GM19468 (cell line): ENCODE measurements at regions not wholly inside any gene's neighbourhood (a gene's known extent, or its start where the extent isn't known, plus 50 kb on each side); places are given as distances from the start of the nearest gene placed in this dataset.
"Not testable (repeated sequence)": the region's sequence is repeated elsewhere in the genome, so short reads cannot be mapped to it uniquely, and the experiment has no call there.

ENCODE experiments used
- ATAC-seq: cut with Tn5 transposase; IDR thresholded peaks from one replicate; pipeline ENCODE4 v1.9.1; 2021; ENCODE audit warnings: mild to moderate bottlenecking, moderate library complexity, moderate number of reproducible peaks; ENCODE audit not compliant: unreplicated experiment; ENCODE audit errors: extremely low read depth

- no peak for ATAC-seq
These were observed 1193.5 kb upstream of the FLRT2 start for GRCh38 chr14:84336433-84336832.

- ATAC-seq, result no peak
These were observed 1189.0 kb upstream of the FLRT2 start for GRCh38 chr14:84340938-84341337.

DNA sequence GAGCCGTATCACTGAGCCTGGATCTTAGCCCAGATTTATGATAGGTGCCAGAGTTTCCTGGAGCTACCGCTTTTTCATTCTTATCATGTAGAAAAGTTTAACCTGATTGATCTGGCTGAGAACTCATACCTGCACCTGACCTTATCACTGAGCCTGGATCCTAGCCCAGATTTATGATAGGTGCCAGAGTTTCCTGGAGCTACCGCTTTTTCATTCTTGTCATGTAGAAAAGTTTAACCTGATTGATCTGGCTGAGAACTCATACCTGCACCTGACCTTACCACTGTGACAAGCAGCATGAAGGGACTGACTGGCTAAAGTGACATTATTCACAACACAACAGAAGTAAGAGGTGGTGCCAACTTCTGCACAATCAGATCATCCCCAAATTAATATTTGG, 1188.1 kb upstream of the FLRT2 start:
- ATAC-seq, result not testable (repeated sequence)

DNA sequence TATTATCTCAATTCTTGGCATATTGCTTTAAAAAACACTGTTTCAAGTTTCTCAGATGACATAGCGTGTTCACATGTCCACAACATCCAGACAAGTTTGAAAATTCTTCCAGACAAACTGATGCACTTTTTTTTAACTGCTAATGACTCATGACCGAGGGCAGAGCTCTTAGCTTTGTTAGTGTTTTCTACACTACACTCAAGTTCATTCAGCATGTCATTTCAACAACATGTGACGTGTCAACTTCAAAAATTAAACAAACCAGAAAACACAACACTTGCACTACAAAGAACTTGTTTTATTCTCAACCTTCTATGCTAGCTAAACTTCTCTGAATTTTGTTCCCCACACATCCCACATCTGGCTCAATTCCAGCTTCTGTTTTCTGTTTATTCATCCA, 1186.3 kb upstream of the FLRT2 start:
- ATAC-seq, result no peak

GRCh38 chr14:84351646-84352045, 1178.3 kb upstream of the FLRT2 start:
- ATAC-seq, result no peak

DNA sequence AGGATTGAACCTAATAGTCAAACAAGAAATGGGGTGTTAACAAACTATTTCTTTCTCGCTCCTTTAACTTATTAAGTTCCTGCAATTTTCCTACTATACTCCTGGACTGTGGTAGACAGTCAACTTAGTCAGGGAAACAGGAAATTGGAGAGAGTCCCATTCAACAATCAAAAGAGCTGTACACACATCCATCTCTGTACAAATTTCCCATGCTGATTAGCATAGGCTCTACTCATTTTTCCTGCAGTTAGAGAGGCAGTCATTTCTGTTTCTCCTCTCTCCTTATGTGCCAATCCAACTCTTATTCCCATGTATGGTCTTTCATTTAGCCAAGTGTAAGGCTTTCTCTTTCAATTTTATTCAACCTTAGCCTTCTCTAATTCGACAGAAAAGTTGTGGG, 1168.5 kb upstream of the FLRT2 start:
- no peak for ATAC-seq

DNA sequence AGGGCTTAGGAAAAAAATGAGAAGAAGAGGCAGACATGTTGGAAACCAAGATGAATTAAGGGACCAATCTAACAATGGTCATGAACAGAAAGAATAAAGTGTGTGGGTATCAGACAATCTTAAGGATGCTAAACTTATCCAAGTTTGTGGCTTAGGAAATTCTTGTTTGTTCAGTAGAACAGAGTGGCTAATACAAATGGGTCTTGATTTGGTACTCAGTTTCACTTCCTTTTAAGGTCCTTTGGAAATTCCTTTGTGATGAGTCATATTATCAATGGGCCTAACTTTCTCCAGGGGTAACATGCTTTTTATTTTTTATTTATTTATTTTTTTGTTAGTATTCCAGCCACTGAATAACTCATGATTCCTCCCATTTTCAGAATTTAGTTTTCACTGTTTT, 1154.7 kb upstream of the FLRT2 start:
- no peak for ATAC-seq

GRCh38 chr14:84390010-84390409, 1139.9 kb upstream of the FLRT2 start:
- ATAC-seq, result no peak

GRCh38 chr14:84397631-84398030, 1132.3 kb upstream of the FLRT2 start:
- no peak for ATAC-seq

DNA sequence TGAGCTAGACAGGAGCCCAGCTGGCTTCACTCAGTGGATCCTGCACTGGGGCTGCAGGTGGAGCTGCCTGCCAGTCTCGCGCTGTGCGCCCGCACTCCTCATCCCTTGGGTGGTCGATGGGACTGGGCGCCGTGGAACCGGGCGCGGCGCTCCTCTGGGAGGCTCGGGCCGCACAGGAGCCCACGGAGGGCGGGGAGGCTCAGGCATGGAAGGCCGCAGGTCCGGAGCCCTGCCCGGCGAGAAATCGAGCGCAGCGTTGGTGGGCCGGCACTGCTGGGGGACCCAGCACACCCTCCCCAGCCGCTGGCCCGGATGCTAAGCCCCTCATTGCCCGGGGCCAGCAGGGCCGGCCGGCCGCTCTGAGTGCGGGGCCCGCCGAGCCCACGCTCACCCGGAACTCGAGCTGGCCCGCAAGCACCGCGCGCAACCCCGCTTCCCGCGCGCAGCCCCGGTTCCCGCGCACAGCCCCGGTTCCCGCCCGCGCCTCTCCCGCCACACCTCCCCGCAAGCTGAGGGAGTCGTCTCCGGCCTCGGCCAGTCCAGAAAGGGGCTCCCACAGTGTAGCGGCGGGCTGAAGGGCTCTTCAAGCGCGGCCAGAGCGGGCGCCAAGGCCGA, 1130.5 kb upstream of the FLRT2 start:
- ATAC-seq, result no peak

DNA sequence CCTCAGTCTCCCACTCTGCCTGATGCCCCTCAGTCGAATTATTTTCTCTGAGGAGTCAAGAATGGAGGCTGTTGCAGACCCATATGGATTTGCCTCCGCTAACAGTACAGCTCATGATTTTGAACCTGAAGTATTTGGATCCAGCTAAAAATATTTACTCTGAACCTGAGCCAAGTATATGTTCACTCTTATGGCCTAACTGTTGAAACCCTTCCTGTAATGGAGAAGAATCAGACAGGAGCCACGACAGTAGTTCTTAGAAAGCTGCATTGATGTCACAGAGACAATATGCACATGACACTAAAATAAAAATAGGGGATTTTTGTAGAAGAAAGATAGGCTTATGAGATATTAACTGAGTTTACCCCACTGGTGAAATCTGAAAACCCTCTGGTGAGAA, 1128.3 kb upstream of the FLRT2 start:
- ATAC-seq, result no peak

- no peak for ATAC-seq
These were observed 1126.4 kb upstream of the FLRT2 start for GRCh38 chr14:84403585-84403984.

GRCh38 chr14:84404246-84404645, 1125.7 kb upstream of the FLRT2 start:
- ATAC-seq, result no peak

DNA sequence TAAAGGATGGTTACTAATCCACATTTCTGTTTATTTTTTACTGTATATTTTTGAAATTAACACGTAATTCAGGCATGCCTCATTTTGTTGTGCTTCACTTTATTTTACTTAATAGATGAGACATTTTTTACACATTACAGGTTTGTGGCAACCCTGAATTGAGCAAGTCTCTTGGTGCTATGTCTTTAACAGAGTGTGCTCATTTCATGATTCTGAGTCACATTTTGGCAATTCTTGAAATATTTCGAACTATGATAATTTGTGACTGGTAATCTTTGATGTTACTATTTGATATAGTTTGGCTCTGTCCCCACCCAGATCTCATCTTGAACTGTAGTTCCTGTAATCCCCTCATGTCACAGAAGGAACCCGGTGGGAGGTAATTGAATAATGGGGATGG, 1120.5 kb upstream of the FLRT2 start:
- no peak for ATAC-seq

DNA sequence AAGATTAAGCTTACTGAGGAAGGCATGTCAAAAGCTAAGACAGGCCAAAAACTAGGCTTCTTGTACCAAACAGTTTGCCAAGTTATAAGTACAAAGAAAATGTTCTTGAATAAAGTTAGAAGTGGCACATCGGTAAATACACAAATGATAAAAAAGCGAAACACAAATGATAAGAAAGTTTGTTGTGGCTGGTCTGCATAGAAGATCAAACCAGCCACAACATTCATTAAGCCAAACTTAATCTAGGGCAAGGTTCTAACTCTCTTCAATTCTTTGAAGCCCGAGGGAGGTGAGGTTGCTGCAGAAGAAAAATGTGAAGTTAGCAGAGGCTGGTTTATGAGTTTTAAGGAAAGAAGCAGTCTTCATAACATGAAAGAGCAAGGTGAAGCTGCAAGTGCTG, 1119.6 kb upstream of the FLRT2 start:
- ATAC-seq, result no peak

DNA sequence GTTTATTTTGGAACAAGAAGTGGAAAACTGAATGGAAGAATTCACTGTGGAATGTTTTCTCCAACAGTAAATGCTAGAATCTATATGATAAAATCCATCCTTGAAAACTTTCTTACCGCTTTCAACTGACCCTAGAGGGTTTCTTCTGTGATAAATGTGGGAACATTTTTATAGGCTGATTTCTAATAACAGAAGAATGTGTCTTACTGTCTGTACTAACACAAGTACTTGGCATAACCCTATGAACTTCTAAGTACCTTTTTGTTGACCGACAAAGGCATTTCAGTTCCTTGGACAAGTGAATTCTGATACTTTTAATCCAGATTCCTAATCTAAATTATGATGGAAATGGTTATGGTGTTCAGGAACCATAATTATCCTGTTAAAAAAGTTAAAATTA, 1109.7 kb upstream of the FLRT2 start:
- ATAC-seq, result no peak

DNA sequence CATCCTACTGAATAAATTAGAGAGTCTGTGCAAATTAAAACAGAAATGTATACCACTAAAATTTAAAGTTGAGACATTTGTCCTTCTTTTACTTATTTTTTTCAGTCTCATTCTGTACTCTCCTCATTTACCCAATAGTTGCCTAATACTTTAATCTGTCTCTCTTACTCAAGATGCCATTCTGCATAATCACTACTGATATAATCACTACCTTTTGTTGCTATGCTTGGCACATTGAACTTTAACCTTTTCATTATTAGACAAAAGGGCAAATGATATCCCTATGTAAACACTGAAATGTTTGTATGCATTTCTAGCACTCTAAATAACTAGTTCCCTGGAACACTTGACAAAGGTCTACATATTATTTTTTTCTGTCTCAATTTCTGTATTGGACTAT, 1108.3 kb upstream of the FLRT2 start:
- ATAC-seq, result no peak

GRCh38 chr14:84425968-84426367, 1104.0 kb upstream of the FLRT2 start:
- ATAC-seq, result no peak

DNA sequence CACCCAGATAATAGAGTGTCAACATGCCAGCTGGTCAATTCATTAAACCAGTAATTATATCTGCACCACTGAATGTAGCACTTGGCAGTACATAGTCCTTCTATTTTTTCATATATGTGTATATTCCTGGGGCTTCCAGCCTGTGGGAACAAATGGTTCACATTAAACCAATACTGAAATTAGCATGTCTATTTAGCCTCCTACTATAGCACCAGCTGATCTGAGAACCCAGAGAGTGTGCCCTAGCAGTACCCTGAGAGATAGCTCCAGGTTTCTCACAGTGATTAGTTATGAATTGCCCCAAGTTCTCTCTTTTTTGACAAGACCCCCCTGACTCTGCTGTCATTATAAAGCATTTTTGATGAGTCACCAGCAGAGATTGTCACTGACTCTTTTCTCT, 1097.3 kb upstream of the FLRT2 start:
- no peak for ATAC-seq

DNA sequence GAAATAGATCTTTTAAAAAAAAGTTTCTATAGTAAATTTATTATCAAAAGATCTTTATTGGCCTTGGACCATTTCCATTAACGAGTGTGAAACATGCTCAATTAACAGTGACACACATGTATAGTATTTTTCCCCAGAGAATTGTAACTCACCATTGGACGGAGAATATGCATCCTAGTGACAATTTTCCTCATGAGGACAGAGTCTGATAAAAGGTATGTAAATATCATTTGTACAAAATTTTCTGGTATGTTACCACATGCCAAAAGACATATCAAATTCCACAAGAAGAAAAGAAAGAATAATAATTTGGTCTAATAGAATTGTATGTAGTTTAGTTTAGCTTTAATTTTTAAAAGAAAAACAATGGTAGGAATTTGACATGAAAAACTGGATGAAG, 1096.0 kb upstream of the FLRT2 start:
- ATAC-seq, result no peak

GRCh38 chr14:84435820-84436324, 1094.1 kb upstream of the FLRT2 start:
- no peak for ATAC-seq

DNA sequence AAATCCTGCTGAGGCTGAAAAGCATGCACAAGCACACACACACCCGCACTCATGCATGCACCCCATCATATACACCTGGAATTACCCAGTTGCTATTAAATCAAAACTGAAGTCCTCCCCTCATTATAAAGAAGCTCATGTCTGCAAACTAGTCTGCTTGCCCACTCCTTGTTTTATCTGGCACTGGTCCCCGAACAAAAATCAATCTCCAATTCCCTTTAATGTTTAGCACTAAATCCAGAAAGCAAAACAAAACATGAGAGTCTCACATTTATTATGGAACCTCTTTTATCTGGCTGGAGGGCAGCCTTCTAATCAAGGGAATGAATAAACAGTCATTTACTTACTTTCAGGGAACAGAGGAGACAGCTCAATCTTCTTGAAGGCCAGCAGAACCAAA, 1093.4 kb upstream of the FLRT2 start:
- no peak for ATAC-seq

DNA sequence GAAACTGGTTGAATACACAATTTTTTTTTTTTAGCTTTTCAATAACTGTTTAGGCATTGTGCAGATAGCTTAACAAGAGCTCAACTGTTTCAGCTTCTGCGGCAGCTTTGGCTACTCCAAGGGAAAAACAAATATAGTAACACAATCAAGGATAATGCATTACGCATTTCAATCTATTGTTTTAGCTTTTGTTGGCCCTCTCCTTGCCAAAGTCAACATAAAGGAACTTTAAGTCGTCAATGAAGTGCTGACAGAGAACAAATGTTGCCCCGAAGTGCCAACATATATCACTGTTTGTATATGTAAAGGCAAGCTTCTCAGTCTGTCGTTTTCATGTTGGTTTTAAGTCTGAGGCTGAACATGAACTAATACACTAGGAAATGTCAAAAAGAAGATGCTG, 1087.4 kb upstream of the FLRT2 start:
- ATAC-seq, result no peak
